CD4-positive, alpha-beta T cell (primary cell): ENCODE measurements at regions not wholly inside any gene's neighbourhood (a gene's known extent, or its start where the extent isn't known, plus 50 kb on each side); places are given as distances from the start of the nearest gene placed in this dataset.

ENCODE experiments used
- ATAC-seq: fragments of 200-7000 bp; cut with Tn5 transposase; one replicate; pipeline ENCODE4 v1.10.0; 2022; ENCODE audit warnings: mild to moderate bottlenecking; ENCODE audit not compliant: poor library complexity
- CTCF ChIA-PET: fragments of 350-600 bp; sonication (Branson Sonifier 250); formaldehyde crosslinking; loops from one replicate; lab custom pipeline; 2021; ENCODE audit warnings: antibody characterized with exemption, inconsistent platforms; lab: Charles Lee
- POLR2A ChIA-PET: fragments of 350-600 bp; sonication (Branson Sonifier 250); formaldehyde crosslinking; loops from one replicate; lab custom pipeline; 2021; ENCODE audit warnings: antibody characterized with exemption, inconsistent platforms; lab: Charles Lee
- DNase-seq, 14 experiments: peaks; one replicate each; pipeline ENCODE4 v3.0.0-alpha.2; 2013 to 2020; ENCODE audit warnings: mixed read lengths in 2 of 14
- H3K27ac ChIP-seq, 2 donors: one replicate each; pipeline versions ENCODE4 v1.5.1 to v1.7.0; 2013; ENCODE audit warnings: low read length in 2 of 2, low read depth in 1 of 2, mild to moderate bottlenecking in 1 of 2
- H3K27me3 ChIP-seq, 2 experiments: 1 replicate in 1 of 2; 2 replicates in 1 of 2; pipeline versions ENCODE4 v1.6.1 to v1.7.0; 2013; ENCODE audit warnings: low read length in 2 of 2, control low read depth in 1 of 2, mild to moderate bottlenecking in 1 of 2, moderate library complexity in 1 of 2; ENCODE audit not compliant: insufficient read depth in 2 of 2, control insufficient read depth in 1 of 2
- H3K36me3 ChIP-seq: one replicate; pipeline ENCODE4 v1.6.1; 2013; ENCODE audit warnings: low read length, control low read depth; ENCODE audit not compliant: insufficient read depth
- H3K4me1 ChIP-seq: one replicate; pipeline ENCODE4 v1.6.1; 2013; ENCODE audit warnings: low read length, control low read depth; ENCODE audit not compliant: insufficient read depth
- H3K4me3 ChIP-seq: one replicate; pipeline ENCODE4 v1.5.1; 2013; ENCODE audit warnings: mild to moderate bottlenecking, low read length, moderate library complexity
- H3K9me3 ChIP-seq, 2 experiments: 1 replicate in 1 of 2; 2 replicates in 1 of 2; pipeline versions ENCODE4 v1.6.1 to v1.7.0; 2013; ENCODE audit warnings: low read length in 2 of 2, mild to moderate bottlenecking in 2 of 2, control low read depth in 1 of 2, moderate library complexity in 1 of 2; ENCODE audit not compliant: control insufficient read depth in 1 of 2, insufficient read depth in 1 of 2
- H3K27ac Mint-ChIP-seq: one replicate; pipeline ENCODE4 v1.8.0; 2020; ENCODE audit warnings: mixed read lengths
- H3K27me3 Mint-ChIP-seq: one replicate; pipeline ENCODE4 v1.8.0; 2021; ENCODE audit warnings: mixed read lengths
- H3K36me3 Mint-ChIP-seq: one replicate; pipeline ENCODE4 v1.8.0; 2021; ENCODE audit warnings: low read depth, mixed read lengths
- H3K4me1 Mint-ChIP-seq: one replicate; pipeline ENCODE4 v1.8.0; 2021; ENCODE audit warnings: low read depth, mixed read lengths
- H3K4me3 Mint-ChIP-seq: one replicate; pipeline ENCODE4 v1.8.0; 2020; ENCODE audit warnings: mild to moderate bottlenecking, mixed read lengths
- H3K9me3 Mint-ChIP-seq: one replicate; pipeline ENCODE4 v1.8.0; 2020; ENCODE audit warnings: mixed read lengths
- CTCF ChIP-seq: fragments of 200-600 bp; IDR thresholded peaks from one replicate; pipeline ENCODE4 v1.8.0; 2022; ENCODE audit warnings: antibody characterized with exemption, mild to moderate bottlenecking
- intact Hi-C, 2 experiments: fragments of 100-400 bp; cut with DNase I in 1 of 2; cut with micrococcal nuclease in 1 of 2; formaldehyde crosslinking; loops; one replicate each; pipeline versions ENCODE4 v1.15.1 to v1.9.0; 2023 to 2025; cut with DNase I, micrococcal nuclease

GRCh38 chr21:15487196-15487550 is 242.6 kb upstream of the USP25 start:
- H3K36me3 Mint-ChIP-seq, result no peaks in the 10 kb centered on the region
- DNase-seq (no peak), ATAC-seq (no peak)
- H3K27ac Mint-ChIP-seq, result no peak overlapping the region
- Histone ChIP-seq H3K9me3 (no peaks in the 10 kb centered on the region), H3K36me3 (no peaks in the 10 kb centered on the region), H3K27ac (no peak overlapping the region), H3K27me3 (no peaks in the 10 kb centered on the region), H3K4me1 (peaks cover 4% of the 10 kb centered on the region), H3K4me3 (no peak overlapping the region)
- H3K4me3 Mint-ChIP-seq, result no peak overlapping the region
- ChIA-PET POLR2A (no interaction called here), CTCF (no interaction called here)
- no peaks in the 10 kb centered on the region for H3K27me3 Mint-ChIP-seq
- intact Hi-C loops, result loop anchor here in 1 of 2 experiments (5.0 to 10.0 kb wide), 3 partner anchors 48 to 752 kb away; no protein-coding TSS in a partner anchor
- no peak for TF ChIP-seq CTCF
- peaks cover 6% of the 10 kb centered on the region for H3K4me1 Mint-ChIP-seq
- H3K9me3 Mint-ChIP-seq, result no peaks in the 10 kb centered on the region

GRCh38 chr21:15491100-15491499 is 238.7 kb upstream of the USP25 start:
- Mint-ChIP-seq H3K4me1 (no peaks in the 10 kb centered on the region), H3K9me3 (no peaks in the 10 kb centered on the region), H3K36me3 (no peaks in the 10 kb centered on the region), H3K27me3 (no peaks in the 10 kb centered on the region), H3K4me3 (no peak overlapping the region), H3K27ac (no peak overlapping the region)
- Histone ChIP-seq H3K27ac (no peak overlapping the region), H3K27me3 (no peaks in the 10 kb centered on the region), H3K4me3 (no peak overlapping the region), H3K36me3 (no peaks in the 10 kb centered on the region), H3K9me3 (no peaks in the 10 kb centered on the region), H3K4me1 (no peaks in the 10 kb centered on the region)
- POLR2A ChIA-PET, result no interaction called here
- DNase-seq (no peak), ATAC-seq (no peak)
- CTCF ChIA-PET, result no interaction called here
- intact Hi-C loops, result no loop called here
- TF ChIP-seq CTCF, result no peak

DNA sequence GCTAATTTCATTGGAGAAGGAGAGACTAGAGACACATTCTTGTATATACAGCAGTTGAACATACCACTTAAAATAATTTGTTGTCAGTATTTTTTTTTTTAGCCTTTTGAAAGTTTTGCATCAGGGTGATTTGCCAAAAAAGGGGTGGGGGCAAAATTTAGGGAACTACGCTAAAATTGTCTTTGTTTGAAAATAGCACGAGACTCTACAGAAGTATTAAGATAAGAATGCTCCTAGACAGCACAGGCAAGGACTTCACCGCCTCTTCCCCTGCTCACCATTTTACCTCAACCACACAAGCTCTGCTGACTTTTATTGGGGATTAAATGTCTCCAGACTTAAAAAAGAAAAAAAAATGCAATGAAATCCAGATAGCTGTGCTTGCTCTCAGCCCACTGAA is 236.1 kb upstream of the USP25 start:
- CTCF ChIA-PET, result no interaction called here
- ATAC-seq (no peak), DNase-seq (no peak)
- Histone ChIP-seq H3K4me1 (no peaks in the 10 kb centered on the region), H3K36me3 (no peaks in the 10 kb centered on the region), H3K4me3 (no peak overlapping the region), H3K27ac (no peak overlapping the region), H3K27me3 (no peaks in the 10 kb centered on the region), H3K9me3 (no peaks in the 10 kb centered on the region)
- Mint-ChIP-seq H3K27ac (no peak overlapping the region), H3K4me1 (no peaks in the 10 kb centered on the region), H3K9me3 (no peaks in the 10 kb centered on the region), H3K36me3 (no peaks in the 10 kb centered on the region), H3K4me3 (no peak overlapping the region), H3K27me3 (no peaks in the 10 kb centered on the region)
- POLR2A ChIA-PET, result interaction anchor here (0.6 kb wide), 1 partner anchor 16 kb away, joined by 3 read pairs; no protein-coding TSS in a partner anchor
- TF ChIP-seq CTCF, result no peak
- intact Hi-C loops, result no loop called here
